GM10266 (cell line): ENCODE measurements at regions not wholly inside any gene's neighbourhood (a gene's known extent, or its start where the extent isn't known, plus 50 kb on each side); places are given as distances from the start of the nearest gene placed in this dataset.
"Not testable (repeated sequence)": the region's sequence is repeated elsewhere in the genome, so short reads cannot be mapped to it uniquely, and the experiment has no call there.

ENCODE experiments used
- DNase-seq: peaks from one replicate; pipeline ENCODE4 v3.0.0; 2012; ENCODE audit errors: extremely low spot score
- TF ChIP-seq, protein P1 (sequence below): IDR thresholded peaks from 2 replicates; pipeline ENCODE4 v1.5.1; 2012; ENCODE audit warnings: mild to moderate bottlenecking, low read depth; ENCODE audit not compliant: control insufficient read depth, insufficient read depth; ENCODE audit errors: missing control alignments

DNA sequence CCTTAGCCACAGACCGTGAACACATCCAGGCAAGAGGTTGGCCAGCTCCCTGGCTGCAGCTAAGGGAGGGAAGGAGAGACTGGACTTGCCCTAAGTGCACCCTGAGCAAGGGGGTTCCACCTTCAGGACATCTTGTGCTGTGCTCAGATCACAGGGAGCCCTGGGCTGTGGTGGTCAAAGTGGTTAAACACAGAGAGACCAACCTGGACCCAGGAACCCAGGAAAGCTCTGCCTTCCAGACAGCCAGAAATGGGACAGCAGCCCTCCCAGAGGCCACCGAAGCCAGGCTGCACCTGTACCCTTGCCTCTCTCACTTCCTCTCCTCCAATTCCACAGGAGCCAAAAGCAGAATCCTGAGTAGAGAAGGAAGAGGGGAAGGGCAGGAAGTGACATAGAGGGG is 105.2 kb upstream of the TMEM45B start:
- TF ChIP-seq, protein P1, sequence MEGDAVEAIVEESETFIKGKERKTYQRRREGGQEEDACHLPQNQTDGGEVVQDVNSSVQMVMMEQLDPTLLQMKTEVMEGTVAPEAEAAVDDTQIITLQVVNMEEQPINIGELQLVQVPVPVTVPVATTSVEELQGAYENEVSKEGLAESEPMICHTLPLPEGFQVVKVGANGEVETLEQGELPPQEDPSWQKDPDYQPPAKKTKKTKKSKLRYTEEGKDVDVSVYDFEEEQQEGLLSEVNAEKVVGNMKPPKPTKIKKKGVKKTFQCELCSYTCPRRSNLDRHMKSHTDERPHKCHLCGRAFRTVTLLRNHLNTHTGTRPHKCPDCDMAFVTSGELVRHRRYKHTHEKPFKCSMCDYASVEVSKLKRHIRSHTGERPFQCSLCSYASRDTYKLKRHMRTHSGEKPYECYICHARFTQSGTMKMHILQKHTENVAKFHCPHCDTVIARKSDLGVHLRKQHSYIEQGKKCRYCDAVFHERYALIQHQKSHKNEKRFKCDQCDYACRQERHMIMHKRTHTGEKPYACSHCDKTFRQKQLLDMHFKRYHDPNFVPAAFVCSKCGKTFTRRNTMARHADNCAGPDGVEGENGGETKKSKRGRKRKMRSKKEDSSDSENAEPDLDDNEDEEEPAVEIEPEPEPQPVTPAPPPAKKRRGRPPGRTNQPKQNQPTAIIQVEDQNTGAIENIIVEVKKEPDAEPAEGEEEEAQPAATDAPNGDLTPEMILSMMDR, result no peak
- no peak for DNase-seq

DNA sequence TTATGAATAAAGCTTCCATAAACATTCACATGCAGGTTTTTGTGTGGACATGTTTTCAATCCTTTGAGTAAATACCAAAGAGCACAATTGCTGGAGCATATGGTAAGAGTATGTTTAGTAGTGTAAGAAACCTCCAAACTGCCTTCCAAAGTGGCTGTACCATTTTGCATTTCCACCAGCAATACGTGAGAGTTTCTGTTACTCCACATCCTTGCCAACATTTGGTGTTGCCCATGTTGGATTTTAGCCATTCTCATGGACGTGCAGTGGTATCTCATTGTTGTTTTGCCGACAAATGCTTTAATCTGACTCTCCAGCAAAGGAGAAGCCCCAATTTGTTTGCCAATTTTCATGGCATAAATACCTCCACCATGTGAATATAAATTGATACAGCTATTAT is 103.9 kb upstream of the TMEM45B start:
- DNase-seq, result no peak
- TF ChIP-seq, protein P1, result no peak

DNA sequence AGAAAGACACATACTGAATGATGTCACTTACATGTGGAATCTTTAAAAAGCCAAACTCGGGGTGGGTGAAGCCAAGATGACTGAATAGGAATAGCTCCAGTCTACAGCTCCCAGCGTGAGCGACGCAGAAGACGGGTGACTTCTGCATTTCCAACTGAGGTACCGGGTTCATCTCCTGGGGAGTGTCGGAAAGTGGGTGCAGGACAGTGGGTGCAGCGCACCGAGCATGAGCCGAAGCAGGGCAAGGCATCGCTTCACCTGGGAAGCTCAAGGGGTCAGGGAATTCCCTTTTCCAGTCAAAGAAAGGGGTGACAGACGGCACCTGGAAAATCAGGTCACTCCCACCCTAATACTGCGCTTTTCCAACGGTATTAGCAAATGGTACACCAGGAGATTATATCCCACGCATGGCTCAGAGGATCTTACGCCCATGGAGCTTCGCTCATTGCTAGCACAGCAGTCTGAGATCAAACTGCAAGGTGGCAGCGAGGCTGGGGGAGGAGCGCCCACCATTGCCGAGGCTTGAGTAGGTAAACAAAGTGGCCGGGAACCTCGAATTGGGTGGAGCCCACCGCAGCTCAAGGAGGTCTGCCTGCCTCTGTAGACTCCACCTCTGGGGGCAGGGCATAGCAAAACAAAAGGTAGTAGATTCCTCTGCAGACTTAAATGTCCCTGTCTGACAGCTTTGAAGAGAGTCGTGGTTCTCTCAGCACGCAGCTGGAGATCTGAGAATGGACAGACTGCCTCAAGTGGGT is 103.0 kb upstream of the TMEM45B start:
- not testable (repeated sequence) for DNase-seq

DNA sequence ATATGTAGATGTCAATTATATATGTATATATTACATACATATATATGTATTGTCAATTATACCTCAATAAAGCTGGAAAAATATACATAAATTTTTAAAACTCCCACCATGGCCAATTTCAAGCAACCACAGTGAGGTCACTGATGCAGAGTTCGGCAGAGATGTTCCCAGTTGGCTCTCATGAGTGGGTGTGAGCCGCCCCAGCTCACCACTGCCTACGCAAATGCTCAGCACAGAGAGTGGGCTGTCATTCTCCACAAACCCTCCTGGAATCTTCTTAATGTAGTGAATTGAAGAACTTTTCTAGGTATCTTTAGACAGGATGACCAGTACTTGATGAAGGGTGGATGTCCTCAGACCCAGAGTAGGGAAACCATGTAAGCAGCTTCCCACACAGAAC is 96.6 kb upstream of the TMEM45B start:
- TF ChIP-seq, protein P1, result no peak
- DNase-seq, result no peak

DNA sequence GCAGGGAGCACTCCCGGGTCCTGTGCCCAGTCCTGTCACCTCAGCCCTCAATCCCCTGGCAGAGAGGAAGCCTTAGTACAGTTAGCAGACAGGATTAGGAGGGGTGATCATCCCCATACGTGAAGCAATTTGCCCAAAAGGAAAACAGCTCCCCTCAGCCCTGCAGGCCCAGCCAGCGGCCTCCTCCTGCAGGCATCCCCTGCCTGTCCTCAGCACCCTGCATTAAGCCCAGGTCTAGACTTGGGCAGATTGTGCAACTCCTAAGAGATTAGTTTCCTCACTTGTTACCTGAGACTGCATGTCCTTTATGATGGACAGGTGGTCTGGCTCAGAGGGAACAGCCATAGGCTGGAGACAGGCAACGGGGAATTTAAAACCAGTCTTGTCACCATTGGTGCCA is 95.5 kb upstream of the TMEM45B start:
- DNase-seq, result no peak
- TF ChIP-seq, protein P1, result no peak

DNA sequence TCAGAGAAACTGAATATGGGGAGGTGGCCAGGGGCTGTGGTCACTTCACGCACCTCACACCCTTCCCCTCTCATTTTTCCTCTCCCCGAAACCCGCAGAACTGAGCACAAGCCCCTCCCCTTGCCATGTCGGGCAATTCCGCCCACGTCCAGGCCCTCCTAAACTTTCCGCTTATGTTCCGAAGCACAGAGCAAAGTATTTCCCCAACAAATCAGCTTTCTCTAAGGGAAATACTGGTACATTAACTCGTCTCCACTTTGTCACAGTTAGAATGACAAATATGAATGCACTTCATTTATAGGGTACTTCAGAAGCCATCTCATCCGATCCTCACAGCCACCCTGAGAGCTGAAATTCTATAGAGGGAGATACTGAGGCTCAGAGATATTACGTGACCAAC is 94.7 kb upstream of the TMEM45B start:
- TF ChIP-seq, protein P1, result no peak

DNA sequence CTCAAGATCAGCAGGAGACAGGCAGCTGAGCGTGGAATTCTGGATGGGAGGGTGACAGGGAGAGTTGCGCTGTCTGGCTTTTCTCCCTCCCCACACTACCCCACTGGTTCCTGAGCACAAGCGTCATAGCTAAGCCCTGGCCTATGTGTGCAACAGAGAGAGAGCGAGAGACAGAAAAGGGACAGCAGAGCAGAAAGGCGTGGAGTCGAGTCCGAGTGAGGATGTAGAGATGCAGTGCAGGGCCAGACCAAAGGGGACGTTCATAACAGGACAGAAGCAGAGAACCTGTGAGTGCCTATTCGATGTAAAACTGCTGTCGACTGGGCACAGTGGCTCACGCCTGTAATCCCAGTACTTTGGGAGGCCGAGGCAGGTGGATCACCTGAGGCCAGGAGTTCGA is 94.0 kb upstream of the TMEM45B start:
- DNase-seq, result no peak
- TF ChIP-seq, protein P1, result no peak

More for the DNA sequence above, 94.7 kb upstream of the TMEM45B start:
- DNase-seq, result no peak

DNA sequence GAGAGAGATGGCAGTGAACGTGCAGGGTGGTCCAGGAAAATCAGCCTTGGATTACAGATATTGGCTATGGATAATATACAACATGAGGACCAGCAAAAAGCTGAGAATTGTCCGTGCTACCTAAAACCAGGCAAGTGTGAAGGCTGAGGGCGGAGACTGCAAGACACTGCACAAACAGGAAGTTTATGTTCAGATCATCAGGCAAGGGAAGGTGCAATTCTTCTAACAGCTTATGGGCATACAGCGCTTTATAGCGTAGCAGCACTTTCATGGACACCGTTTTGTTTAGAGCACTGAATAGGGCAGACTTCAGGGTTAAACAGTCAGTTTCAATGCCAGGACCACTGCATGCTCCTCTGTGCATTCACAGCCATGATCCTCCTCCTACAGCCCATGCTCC is 93.1 kb upstream of the TMEM45B start:
- no peak for DNase-seq
- TF ChIP-seq, protein P1, result no peak
